ENCODE measurements at regions not wholly inside any gene's neighbourhood (a gene's known extent, or its start where the extent isn't known, plus 50 kb on each side); places are given as distances from the start of the nearest gene placed in this dataset.

DNA sequence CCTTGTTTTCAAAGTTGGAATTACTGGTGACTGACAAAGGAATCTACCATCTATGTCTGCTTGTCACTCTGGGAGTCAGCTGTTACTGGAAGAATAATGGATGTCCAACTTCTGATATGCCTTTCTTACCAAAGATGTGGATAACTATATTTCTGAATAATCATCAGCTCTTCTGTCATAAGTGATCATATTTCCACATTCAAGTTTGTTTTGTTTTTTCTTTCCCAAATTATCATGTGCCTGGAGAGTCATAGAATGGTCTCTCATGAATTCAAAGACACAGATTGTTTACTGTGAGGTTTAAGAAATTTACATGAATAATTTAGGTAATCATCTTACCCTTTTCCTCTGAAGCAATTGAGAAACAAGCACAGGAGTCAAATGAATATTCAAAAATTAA is 986.7 kb upstream of the CDH2 start:
- TF ChIP-seq CTCF (conservative IDR thresholded peaks at IDR 0.05) (no peak), ZFX (IDR thresholded peaks at IDR 0.05) (no peak)
